NB4 (cell line): ENCODE measurements at regions not wholly inside any gene's neighbourhood (a gene's known extent, or its start where the extent isn't known, plus 50 kb on each side); places are given as distances from the start of the nearest gene placed in this dataset.

Experiments
- DNase-seq: peaks from one replicate; pipeline ENCODE4 v3.0.0; 2010; ENCODE audit warnings: low read depth
- H3K4me3 ChIP-seq: one replicate; pipeline ENCODE4 v1.5.1; 2011; ENCODE audit warnings: mild to moderate bottlenecking, low read depth, low read length, moderate library complexity
- CTCF ChIP-seq: IDR thresholded peaks from one replicate; pipeline ENCODE4 v1.5.1; 2012; ENCODE audit warnings: low read depth, low read length
- MAX ChIP-seq: IDR thresholded peaks from 2 replicates; pipeline ENCODE4 v1.6.1; 2011; ENCODE audit warnings: low read depth, low read length
- MYC ChIP-seq: IDR thresholded peaks from 2 replicates; pipeline ENCODE4 v1.6.1; 2011; ENCODE audit warnings: low read depth, low read length
- POLR2A ChIP-seq: IDR thresholded peaks from 2 replicates; pipeline ENCODE4 v1.6.1; 2011; ENCODE audit warnings: mild to moderate bottlenecking; ENCODE audit not compliant: insufficient read length; ENCODE audit errors: extremely low read depth

GRCh38 chr10:113278221-113278620, 274.6 kb upstream of the HABP2 start:
- TF ChIP-seq POLR2A (no peak), CTCF (no peak), MAX (no peak), MYC (no peak)
- DNase-seq, result no peak

GRCh38 chr10:113278664-113279063, 274.2 kb upstream of the HABP2 start:
- TF ChIP-seq CTCF (no peak), MYC (no peak)

More at GRCh38 chr10:113278221-113278620, 274.6 kb upstream of the HABP2 start:
- H3K4me3 ChIP-seq, result no peak overlapping the region

GRCh38 chr10:113279262-113279661, 273.6 kb upstream of the HABP2 start:
- no peak overlapping the region for H3K4me3 ChIP-seq
- no peak for TF ChIP-seq CTCF
- no peak for TF ChIP-seq MYC
- no peak for TF ChIP-seq MAX
- TF ChIP-seq POLR2A, result no peak
- no peak for DNase-seq

More at GRCh38 chr10:113278664-113279063, 274.2 kb upstream of the HABP2 start:
- no peak for DNase-seq
- H3K4me3 ChIP-seq, result no peak overlapping the region

- H3K4me3 ChIP-seq, result no peak overlapping the region
- DNase-seq, result no peak
- TF ChIP-seq MYC (no peak), POLR2A (no peak), MAX (no peak), CTCF (no peak)
Observed at GRCh38 chr10:113282564-113282963, 270.3 kb upstream of the HABP2 start.

GRCh38 chr10:113283189-113283588, 269.7 kb upstream of the HABP2 start:
- H3K4me3 ChIP-seq, result no peak overlapping the region
- TF ChIP-seq CTCF (no peak), MYC (no peak), POLR2A (no peak), MAX (no peak)
- no peak for DNase-seq

- no peak for DNase-seq
- TF ChIP-seq MAX (no peak), MYC (no peak), CTCF (no peak), POLR2A (no peak)
- H3K4me3 ChIP-seq, result no peak overlapping the region
Observed at GRCh38 chr10:113284635-113285034, 268.2 kb upstream of the HABP2 start.
